ENCODE measurements at regions not wholly inside any gene's neighbourhood (a gene's known extent, or its start where the extent isn't known, plus 50 kb on each side); places are given as distances from the start of the nearest gene placed in this dataset.
"Not testable (repeated sequence)": the region's sequence is repeated elsewhere in the genome, so short reads cannot be mapped to it uniquely, and the experiment has no call there.

- no peak for DNase-seq (ENCODE audit: low read depth)
Measured at GRCh38 chr1:5140962-5141361, 486.6 kb downstream of the AJAP1 start.

GRCh38 chr1:5140136-5140535 is 485.7 kb downstream of the AJAP1 start:
- no peak for DNase-seq (ENCODE audit: low read depth)

GRCh38 chr1:5129746-5130355 is 475.4 kb downstream of the AJAP1 start:
- no peak for DNase-seq (ENCODE audit: low read depth)

- no peak for DNase-seq (ENCODE audit: low read depth)
Measured at GRCh38 chr1:5125208-5125607, 470.8 kb downstream of the AJAP1 start.

GRCh38 chr1:5120559-5120958 is 466.1 kb downstream of the AJAP1 start:
- no peak for DNase-seq (ENCODE audit: low read depth)

- DNase-seq (ENCODE audit: low read depth), result no peak
Measured at GRCh38 chr1:5119366-5120234, 465.2 kb downstream of the AJAP1 start.

GRCh38 chr1:5118771-5119170 is 464.4 kb downstream of the AJAP1 start:
- DNase-seq (ENCODE audit: low read depth), result not testable (repeated sequence)

- DNase-seq (ENCODE audit: low read depth), result not testable (repeated sequence)
Measured at GRCh38 chr1:5118292-5118691, 463.9 kb downstream of the AJAP1 start.

- no peak for DNase-seq (ENCODE audit: low read depth)
Measured at GRCh38 chr1:5111581-5111980, 457.2 kb downstream of the AJAP1 start.

- DNase-seq (ENCODE audit: low read depth), result no peak
Measured at GRCh38 chr1:5110508-5110907, 456.1 kb downstream of the AJAP1 start.

GRCh38 chr1:5109633-5110032 is 455.2 kb downstream of the AJAP1 start:
- DNase-seq (ENCODE audit: low read depth), result no peak

GRCh38 chr1:5108740-5109139 is 454.3 kb downstream of the AJAP1 start:
- no peak for DNase-seq (ENCODE audit: low read depth)

GRCh38 chr1:5105744-5106143 is 451.3 kb downstream of the AJAP1 start:
- no peak for DNase-seq (ENCODE audit: low read depth)

- no peak for DNase-seq (ENCODE audit: low read depth)
Measured at GRCh38 chr1:5099558-5099957, 445.1 kb downstream of the AJAP1 start.

- DNase-seq (ENCODE audit: low read depth), result no peak
Measured at GRCh38 chr1:5098981-5099385, 444.6 kb downstream of the AJAP1 start.

- DNase-seq (ENCODE audit: low read depth), result no peak
Measured at GRCh38 chr1:5093042-5093441, 438.6 kb downstream of the AJAP1 start.

GRCh38 chr1:5084676-5085075 is 430.3 kb downstream of the AJAP1 start:
- no peak for DNase-seq (ENCODE audit: low read depth)

- no peak for DNase-seq (ENCODE audit: low read depth)
Measured at GRCh38 chr1:5067246-5067645, 412.8 kb downstream of the AJAP1 start.

- DNase-seq (ENCODE audit: low read depth), result no peak
Measured at GRCh38 chr1:5053744-5054143, 399.3 kb downstream of the AJAP1 start.

GRCh38 chr1:5029136-5029535 is 374.7 kb downstream of the AJAP1 start:
- no peak for DNase-seq (ENCODE audit: low read depth)

- DNase-seq (ENCODE audit: low read depth), result no peak
Measured at GRCh38 chr1:5012249-5012648, 357.8 kb downstream of the AJAP1 start.

GRCh38 chr1:5010656-5011055 is 356.2 kb downstream of the AJAP1 start:
- DNase-seq (ENCODE audit: low read depth), result no peak

- no peak for DNase-seq (ENCODE audit: low read depth)
Measured at GRCh38 chr1:5010236-5010635, 355.8 kb downstream of the AJAP1 start.
